ENCODE measurements at regions not wholly inside any gene's neighbourhood (a gene's known extent, or its start where the extent isn't known, plus 50 kb on each side); places are given as distances from the start of the nearest gene placed in this dataset.

- no peak for TF ChIP-seq FOXP2 (optimal IDR thresholded peaks at IDR 0.05; ENCODE audit: control extremely low read depth, extremely low read length, insufficient read depth)
- TF ChIP-seq POLR2AphosphoS5 (IDR thresholded peaks at IDR 0.05; ENCODE audit: borderline replicate concordance, low read depth, low read length) = no peak
- TF ChIP-seq EZH2 (IDR thresholded peaks at IDR 0.05) = no peak
Observed at GRCh38 chr13:87878706-87879105, 207.5 kb downstream of the SLITRK5 start.
